Activated CD8-positive, alpha-beta memory T cell treated with anti-CD3 and anti-CD28 coated beads, Interleukin-2, amount 50 U/mL, for 4 hours (primary cell): ENCODE measurements at regions not wholly inside any gene's neighbourhood (a gene's known extent, or its start where the extent isn't known, plus 50 kb on each side); places are given as distances from the start of the nearest gene placed in this dataset.

ENCODE experiments used
- DNase-seq: peaks from one replicate; pipeline ENCODE4 v3.0.0-alpha.2; 2020

GRCh38 chr1:112040891-112041740 is 51.6 kb upstream of the KCND3 start:
- DNase-seq: no peak

- no peak for DNase-seq
Measured at GRCh38 chr1:112043901-112044300, 54.4 kb upstream of the KCND3 start.

GRCh38 chr1:112044745-112045144 is 55.3 kb upstream of the KCND3 start:
- no peak for DNase-seq

GRCh38 chr1:112046630-112047029 is 57.2 kb upstream of the KCND3 start:
- no peak for DNase-seq

- DNase-seq: no peak
Measured at GRCh38 chr1:112048421-112048820, 59.0 kb upstream of the KCND3 start.

- DNase-seq: no peak
Measured at GRCh38 chr1:112054510-112054909, 65.0 kb upstream of the KCND3 start.

GRCh38 chr1:112056354-112056753 is 66.9 kb upstream of the KCND3 start:
- DNase-seq: no peak

GRCh38 chr1:112057736-112058135 is 68.3 kb upstream of the KCND3 start:
- no peak for DNase-seq

GRCh38 chr1:112058815-112059450 is 69.5 kb upstream of the KCND3 start:
- DNase-seq: no peak

- DNase-seq: no peak
Measured at GRCh38 chr1:112059679-112060078, 70.2 kb upstream of the KCND3 start.

- DNase-seq: no peak
Measured at GRCh38 chr1:112060261-112060660, 70.8 kb upstream of the KCND3 start.

GRCh38 chr1:112061056-112061455 is 71.6 kb upstream of the KCND3 start:
- DNase-seq: no peak

- DNase-seq: no peak
Measured at GRCh38 chr1:112061901-112062320, 72.4 kb upstream of the KCND3 start.

- no peak for DNase-seq
Measured at GRCh38 chr1:112063781-112064728, 74.6 kb upstream of the KCND3 start.

- DNase-seq: no peak
Measured at GRCh38 chr1:112067989-112068388, 78.5 kb upstream of the KCND3 start.

GRCh38 chr1:112070677-112071076 is 81.2 kb upstream of the KCND3 start:
- DNase-seq: no peak

- no peak for DNase-seq
Measured at GRCh38 chr1:112074711-112075110, 85.2 kb upstream of the KCND3 start.

GRCh38 chr1:112075566-112075965 is 86.1 kb upstream of the KCND3 start:
- DNase-seq: no peak

GRCh38 chr1:112079446-112079845 is 90.0 kb upstream of the KCND3 start:
- DNase-seq: no peak

GRCh38 chr1:112083487-112083886 is 94.0 kb upstream of the KCND3 start:
- no peak for DNase-seq

- no peak for DNase-seq
Measured at GRCh38 chr1:112092656-112093371, 103.3 kb upstream of the KCND3 start.

- no peak for DNase-seq
Measured at GRCh38 chr1:112093372-112093694, 103.9 kb upstream of the KCND3 start.

- no peak for DNase-seq
Measured at GRCh38 chr1:112099979-112100378, 110.5 kb upstream of the KCND3 start.
